OCI-LY3 (cell line): ENCODE measurements at regions not wholly inside any gene's neighbourhood (a gene's known extent, or its start where the extent isn't known, plus 50 kb on each side); places are given as distances from the start of the nearest gene placed in this dataset.
A peak's percentile ranks its signal among the peaks of the same experiment; 100 is the strongest.

ENCODE experiments used
- H2AFZ ChIP-seq: fragments of 200-600, 300-600 bp; shearing (Covaris generic); 2 replicates; pipeline ENCODE4 v1.6.0; 2014; ENCODE audit warnings: antibody characterized with exemption, low read depth, low read length
- H3K27ac ChIP-seq: fragments of 200-600, 300-600 bp; sonication (generic); 2 replicates; pipeline ENCODE4 v1.5.1; 2014; ENCODE audit warnings: mild to moderate bottlenecking, low read length, moderate library complexity, mixed read lengths
- H3K27me3 ChIP-seq: fragments of 200-600, 300-600 bp; sonication (generic); 2 replicates; pipeline ENCODE4 v1.6.1; 2014; ENCODE audit warnings: low read depth, low read length, mixed read lengths
- H3K36me3 ChIP-seq: fragments of 200-600, 300-600 bp; sonication (generic); replicated peaks from 2 replicates; pipeline ENCODE3; 2014; ENCODE audit warnings: low read depth, low read length, mixed read lengths
- H3K4me1 ChIP-seq: fragments of 300-600, 200-600 bp; sonication (generic); 2 replicates; pipeline ENCODE4 v1.6.1; 2014; ENCODE audit warnings: low read length, mixed read lengths
- H3K4me2 ChIP-seq: fragments of 200-600, 300-600 bp; sonication (generic); 2 replicates; pipeline ENCODE4 v1.6.1; 2014; ENCODE audit warnings: low read length, mixed read lengths
- H3K4me3 ChIP-seq: fragments of 300-600, 200-600 bp; sonication (generic); 2 replicates; pipeline ENCODE4 v1.5.1; 2014; ENCODE audit warnings: antibody characterized with exemption, mild to moderate bottlenecking, low read length, moderate library complexity
- H3K79me2 ChIP-seq: fragments of 300-600, 200-600 bp; shearing (Covaris generic); 2 replicates; pipeline ENCODE4 v1.6.1; 2014; ENCODE audit warnings: mild to moderate bottlenecking, low read length, mixed read lengths
- H3K9ac ChIP-seq: fragments of 300-600, 200-600 bp; shearing (Covaris generic); 2 replicates; pipeline ENCODE4 v1.6.0; 2014; ENCODE audit warnings: mild to moderate bottlenecking, low read length, moderate library complexity
- H3K9me3 ChIP-seq: fragments of 200-600, 300-600 bp; shearing (Covaris generic); 2 replicates; pipeline ENCODE4 v1.6.1; 2014; ENCODE audit warnings: low read length, mixed read lengths; ENCODE audit not compliant: insufficient read depth
- H4K20me1 ChIP-seq: fragments of 200-600, 300-600 bp; sonication (generic); 2 replicates; pipeline ENCODE4 v1.6.1; 2016; ENCODE audit warnings: low read length, mixed read lengths; ENCODE audit not compliant: insufficient read depth
- CTCF ChIP-seq: fragments of 200-600, 300-600 bp; sonication (generic); IDR thresholded peaks from 2 replicates; pipeline ENCODE4 v1.5.1; 2014; ENCODE audit warnings: antibody characterized with exemption, low read length, low read depth
- EZH2phosphoT487 ChIP-seq: fragments of 200-600 bp; shearing (Covaris generic); IDR thresholded peaks from 2 replicates; pipeline ENCODE4 v1.6.1; 2018; ENCODE audit warnings: antibody characterized with exemption, mixed run types, low read depth

GRCh38 chr6:137768935-137769334, 98.1 kb upstream of the TNFAIP3 start:
- no peaks in the 10 kb centered on the region for H3K79me2 ChIP-seq
- peak overlapping the region; percentile 70 for H3K4me2 ChIP-seq
- H3K27me3 ChIP-seq: no peaks in the 10 kb centered on the region
- H2AFZ ChIP-seq: no peak overlapping the region
- H3K4me3 ChIP-seq: no peak overlapping the region
- TF ChIP-seq CTCF: no peak
- no peak for TF ChIP-seq EZH2phosphoT487
- no peaks in the 10 kb centered on the region for H3K36me3 ChIP-seq
- peaks cover 25% of the 10 kb centered on the region for H3K4me1 ChIP-seq
- H3K27ac ChIP-seq: no peak overlapping the region
- H3K9me3 ChIP-seq: no peaks in the 10 kb centered on the region
- H4K20me1 ChIP-seq: no peaks in the 10 kb centered on the region
- H3K9ac ChIP-seq: no peak overlapping the region

GRCh38 chr6:137769797-137770362, 97.2 kb upstream of the TNFAIP3 start:
- TF ChIP-seq EZH2phosphoT487 (no peak), CTCF (no peak)
- Histone ChIP-seq H3K79me2 (no peaks in the 10 kb centered on the region), H3K4me2 (no peak overlapping the region), H3K9ac (no peak overlapping the region), H3K4me3 (no peak overlapping the region), H3K36me3 (no peaks in the 10 kb centered on the region), H3K27me3 (no peaks in the 10 kb centered on the region), H4K20me1 (no peaks in the 10 kb centered on the region), H3K4me1 (peaks cover 25% of the 10 kb centered on the region), H3K9me3 (no peaks in the 10 kb centered on the region), H3K27ac (no peak overlapping the region), H2AFZ (no peak overlapping the region)

- Histone ChIP-seq H3K79me2 (no peaks in the 10 kb centered on the region), H3K4me1 (peaks cover 23% of the 10 kb centered on the region), H3K36me3 (no peaks in the 10 kb centered on the region), H3K27ac (no peak overlapping the region), H3K4me3 (no peak overlapping the region), H2AFZ (no peak overlapping the region), H3K9ac (no peak overlapping the region), H4K20me1 (no peaks in the 10 kb centered on the region), H3K27me3 (no peaks in the 10 kb centered on the region), H3K9me3 (no peaks in the 10 kb centered on the region), H3K4me2 (no peak overlapping the region)
- TF ChIP-seq EZH2phosphoT487: no peak
Observed at GRCh38 chr6:137772541-137773250, 94.4 kb upstream of the TNFAIP3 start.

- no peak overlapping the region for H3K4me2 ChIP-seq
- H3K4me1 ChIP-seq: no peaks in the 10 kb centered on the region
- H3K9ac ChIP-seq: no peak overlapping the region
- no peaks in the 10 kb centered on the region for H3K36me3 ChIP-seq
- H3K9me3 ChIP-seq: no peaks in the 10 kb centered on the region
- H4K20me1 ChIP-seq: no peaks in the 10 kb centered on the region
- no peaks in the 10 kb centered on the region for H3K27me3 ChIP-seq
- H2AFZ ChIP-seq: no peak overlapping the region
- H3K79me2 ChIP-seq: no peaks in the 10 kb centered on the region
- no peak overlapping the region for H3K27ac ChIP-seq
- no peak for TF ChIP-seq EZH2phosphoT487
- TF ChIP-seq CTCF: no peak
- H3K4me3 ChIP-seq: no peak overlapping the region
Observed at GRCh38 chr6:137775227-137775626, 91.8 kb upstream of the TNFAIP3 start.
